Endodermal cell (in vitro differentiated cells): ENCODE measurements at regions not wholly inside any gene's neighbourhood (a gene's known extent, or its start where the extent isn't known, plus 50 kb on each side); places are given as distances from the start of the nearest gene placed in this dataset.

Experiments used
- DNase-seq: peaks from one replicate; pipeline ENCODE4 v3.0.0-alpha.2; 2017
- H3K27ac ChIP-seq: 2 replicates; pipeline ENCODE4 v1.5.1; 2013; ENCODE audit warnings: mild to moderate bottlenecking, low read depth, low read length, moderate library complexity
- H3K27me3 ChIP-seq: 2 replicates; pipeline ENCODE4 v1.6.1; 2013; ENCODE audit warnings: mild to moderate bottlenecking, low read length, moderate library complexity; ENCODE audit not compliant: insufficient read depth, control insufficient read depth, poor library complexity, severe bottlenecking
- H3K36me3 ChIP-seq: 2 replicates; pipeline ENCODE4 v1.7.0; 2013; ENCODE audit warnings: mild to moderate bottlenecking, low read length, moderate library complexity; ENCODE audit not compliant: control insufficient read depth, insufficient read depth
- H3K4me1 ChIP-seq: one replicate; pipeline ENCODE4 v1.7.0; 2013; ENCODE audit warnings: low read length; ENCODE audit not compliant: control insufficient read depth, insufficient read depth
- H3K4me3 ChIP-seq: 2 replicates; pipeline ENCODE4 v1.5.1; 2013; ENCODE audit warnings: mild to moderate bottlenecking, low read length, moderate library complexity
- H3K9ac ChIP-seq: 2 replicates; pipeline ENCODE4 v1.6.1; 2013; ENCODE audit warnings: mild to moderate bottlenecking, low read length, moderate library complexity; ENCODE audit not compliant: poor library complexity, severe bottlenecking; ENCODE audit errors: extremely low read depth
- H3K9me3 ChIP-seq: 2 replicates; pipeline ENCODE4 v1.6.1; 2013; ENCODE audit warnings: mild to moderate bottlenecking, low read length, moderate library complexity; ENCODE audit not compliant: control insufficient read depth
- H3K27ac Mint-ChIP-seq: 2 replicates; pipeline ENCODE4 v1.8.0; 2020; ENCODE audit warnings: mixed read lengths
- H3K27me3 Mint-ChIP-seq: 2 replicates; pipeline ENCODE4 v1.8.0; 2021; ENCODE audit warnings: mild to moderate bottlenecking, mixed read lengths; ENCODE audit not compliant: insufficient read depth
- H3K36me3 Mint-ChIP-seq: 2 replicates; pipeline ENCODE4 v1.8.0; 2020; ENCODE audit warnings: low read depth, mixed read lengths
- H3K4me1 Mint-ChIP-seq: 2 replicates; pipeline ENCODE4 v1.8.0; 2020; ENCODE audit warnings: mixed read lengths
- H3K4me3 Mint-ChIP-seq: 2 replicates; pipeline ENCODE4 v1.8.0; 2020; ENCODE audit warnings: mild to moderate bottlenecking, moderate library complexity, mixed read lengths
- H3K9me3 Mint-ChIP-seq: 2 replicates; pipeline ENCODE4 v1.8.0; 2020; ENCODE audit warnings: mild to moderate bottlenecking, mixed read lengths
- WGBS, 2 experiments: methylation state at CpG; one replicate each; pipeline versions ENCODE4 v1.1.5 to v1.1.7; 2013; ENCODE audit warnings: missing lambda C conversion rate in 2 of 2, mixed read lengths in 1 of 2; ENCODE audit not compliant: insufficient coverage in 1 of 2, insufficient read length in 1 of 2; 5-methylcytosine and 5-hydroxymethylcytosine counted together
- TF ChIP-seq, protein P1 (sequence below): fragments of 200-600 bp; sonication (generic); conservative IDR thresholded peaks from 2 replicates; pipeline ENCODE4 v1.5.0; 2021; ENCODE audit warnings: antibody characterized with exemption, mild to moderate bottlenecking

DNA sequence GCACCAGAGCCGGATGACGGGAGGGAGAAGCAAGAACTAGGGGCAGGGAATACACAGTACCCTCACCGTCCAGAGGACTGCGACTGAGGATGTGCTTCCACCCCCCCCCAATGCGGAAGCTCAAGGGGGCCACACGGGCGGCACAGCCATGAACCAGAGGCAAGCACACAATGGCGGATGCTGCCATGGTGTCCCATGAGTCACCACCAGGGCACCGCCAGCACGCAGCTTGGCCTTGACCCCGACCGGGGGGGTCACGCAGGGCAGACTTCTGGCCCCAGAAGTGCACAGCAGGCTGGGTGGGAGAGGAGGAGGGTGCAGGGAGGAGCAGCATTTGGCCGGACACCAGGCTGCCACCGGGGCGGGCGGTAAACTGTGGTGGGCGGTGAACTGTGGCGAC, 83.5 kb upstream of the ZNF254 start:
- H3K4me3 Mint-ChIP-seq, result no peak overlapping the region
- 88 to 90% methylated on average over 10 to 19 of the region's 19 CpGs for WGBS, 2 experiments
- H3K36me3 Mint-ChIP-seq, result peaks cover 3% of the 10 kb centered on the region
- peaks cover 86% of the 10 kb centered on the region for H3K9me3 Mint-ChIP-seq
- TF ChIP-seq, protein P1, sequence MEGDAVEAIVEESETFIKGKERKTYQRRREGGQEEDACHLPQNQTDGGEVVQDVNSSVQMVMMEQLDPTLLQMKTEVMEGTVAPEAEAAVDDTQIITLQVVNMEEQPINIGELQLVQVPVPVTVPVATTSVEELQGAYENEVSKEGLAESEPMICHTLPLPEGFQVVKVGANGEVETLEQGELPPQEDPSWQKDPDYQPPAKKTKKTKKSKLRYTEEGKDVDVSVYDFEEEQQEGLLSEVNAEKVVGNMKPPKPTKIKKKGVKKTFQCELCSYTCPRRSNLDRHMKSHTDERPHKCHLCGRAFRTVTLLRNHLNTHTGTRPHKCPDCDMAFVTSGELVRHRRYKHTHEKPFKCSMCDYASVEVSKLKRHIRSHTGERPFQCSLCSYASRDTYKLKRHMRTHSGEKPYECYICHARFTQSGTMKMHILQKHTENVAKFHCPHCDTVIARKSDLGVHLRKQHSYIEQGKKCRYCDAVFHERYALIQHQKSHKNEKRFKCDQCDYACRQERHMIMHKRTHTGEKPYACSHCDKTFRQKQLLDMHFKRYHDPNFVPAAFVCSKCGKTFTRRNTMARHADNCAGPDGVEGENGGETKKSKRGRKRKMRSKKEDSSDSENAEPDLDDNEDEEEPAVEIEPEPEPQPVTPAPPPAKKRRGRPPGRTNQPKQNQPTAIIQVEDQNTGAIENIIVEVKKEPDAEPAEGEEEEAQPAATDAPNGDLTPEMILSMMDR, result no peak
- no peaks in the 10 kb centered on the region for H3K36me3 ChIP-seq
- peaks cover 36% of the 10 kb centered on the region for H3K9me3 ChIP-seq
- H3K4me3 ChIP-seq, result no peak overlapping the region
- no peaks in the 10 kb centered on the region for H3K27me3 Mint-ChIP-seq
- H3K4me1 ChIP-seq, result no peaks in the 10 kb centered on the region
- H3K27ac Mint-ChIP-seq, result no peak overlapping the region
- H3K9ac ChIP-seq, result no peak overlapping the region
- H3K4me1 Mint-ChIP-seq, result no peaks in the 10 kb centered on the region
- DNase-seq, result no peak
- no peak overlapping the region for H3K27ac ChIP-seq
- H3K27me3 ChIP-seq, result no peaks in the 10 kb centered on the region

DNA sequence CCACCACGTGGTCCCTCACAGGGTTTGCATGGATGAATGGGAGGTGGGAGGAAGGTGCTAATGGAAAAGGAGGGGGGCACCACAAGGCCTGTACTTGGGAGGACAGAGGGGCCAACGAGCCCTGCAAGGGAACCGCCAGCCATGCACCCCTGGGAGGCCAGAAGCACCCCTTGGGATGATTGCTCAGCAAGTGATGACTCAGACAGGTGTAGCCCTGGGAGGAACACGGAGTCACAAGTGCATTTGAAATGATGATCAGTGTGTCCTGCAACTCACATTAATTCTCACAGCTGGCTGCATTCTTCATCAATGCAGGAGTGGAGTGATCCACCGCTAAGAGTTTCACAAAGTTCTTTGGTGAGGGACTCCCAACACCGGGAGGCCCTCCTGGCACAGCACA, 82.8 kb upstream of the ZNF254 start:
- Histone ChIP-seq H3K9ac (no peak overlapping the region), H3K4me1 (no peaks in the 10 kb centered on the region), H3K4me3 (no peak overlapping the region), H3K27me3 (no peaks in the 10 kb centered on the region), H3K9me3 (peaks cover 35% of the 10 kb centered on the region), H3K27ac (no peak overlapping the region), H3K36me3 (no peaks in the 10 kb centered on the region)
- H3K4me1 Mint-ChIP-seq, result no peaks in the 10 kb centered on the region
- TF ChIP-seq, protein P1, result no peak
- no peak overlapping the region for H3K4me3 Mint-ChIP-seq
- no peak for DNase-seq
- H3K27ac Mint-ChIP-seq, result no peak overlapping the region
- H3K36me3 Mint-ChIP-seq, result peaks cover 3% of the 10 kb centered on the region
- 58 to 73% methylated on average over 5 to 6 of the region's 6 CpGs for WGBS, 2 experiments
- no peaks in the 10 kb centered on the region for H3K27me3 Mint-ChIP-seq
- H3K9me3 Mint-ChIP-seq, result peaks cover 87% of the 10 kb centered on the region

DNA sequence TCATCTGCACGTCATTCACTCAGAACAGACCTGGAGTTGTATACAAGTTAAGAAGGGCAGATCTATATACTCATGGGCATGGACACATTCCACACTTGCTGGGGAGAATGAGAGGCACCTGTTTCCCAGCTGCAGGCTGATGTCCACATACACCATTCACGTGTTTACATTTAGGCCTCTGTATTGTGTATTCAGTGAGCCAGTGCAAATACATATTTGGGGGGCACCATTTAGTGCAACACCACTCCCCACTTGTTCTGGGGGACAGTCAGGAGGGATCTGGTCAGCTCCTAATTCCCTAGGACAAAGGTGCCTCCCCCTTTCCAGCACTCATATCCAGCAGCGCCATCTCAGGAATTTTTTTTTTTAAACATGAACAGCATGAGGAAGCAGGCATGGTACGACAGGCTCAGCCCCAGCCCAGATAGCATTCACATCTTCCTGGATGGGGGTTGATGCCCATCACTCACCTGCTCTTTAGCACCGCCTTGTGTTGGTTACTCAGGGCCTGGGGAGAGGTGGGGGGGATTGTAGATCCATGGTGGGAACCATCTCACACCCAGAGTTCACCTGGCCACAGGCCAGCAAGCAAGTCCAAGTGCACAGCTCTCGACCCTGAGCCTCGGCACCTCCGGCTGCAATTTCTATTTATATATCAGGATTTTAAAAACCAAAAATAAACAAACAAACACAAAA, 56.9 kb upstream of the ZNF254 start:
- H3K36me3 Mint-ChIP-seq, result peaks cover 5% of the 10 kb centered on the region
- H3K27ac Mint-ChIP-seq, result no peak overlapping the region
- Histone ChIP-seq H3K9ac (no peak overlapping the region), H3K36me3 (peaks cover 4% of the 10 kb centered on the region), H3K27ac (no peak overlapping the region), H3K4me1 (no peaks in the 10 kb centered on the region), H3K4me3 (no peak overlapping the region), H3K27me3 (no peaks in the 10 kb centered on the region), H3K9me3 (no peaks in the 10 kb centered on the region)
- peak; percentile 57 for DNase-seq
- peaks cover 3% of the 10 kb centered on the region for H3K4me1 Mint-ChIP-seq
- WGBS, 2 experiments, result 82 to 88% methylated on average over 2 to 8 of the region's 8 CpGs
- TF ChIP-seq, protein P1, result peak; percentile 41
- H3K4me3 Mint-ChIP-seq, result no peak overlapping the region
- H3K9me3 Mint-ChIP-seq, result peaks cover 4% of the 10 kb centered on the region
- H3K27me3 Mint-ChIP-seq, result no peaks in the 10 kb centered on the region
